GM21529 (cell line): ENCODE measurements at regions not wholly inside any gene's neighbourhood (a gene's known extent, or its start where the extent isn't known, plus 50 kb on each side); places are given as distances from the start of the nearest gene placed in this dataset.

Experiments
- ATAC-seq: cut with Tn5 transposase; IDR thresholded peaks from one replicate; pipeline ENCODE4 v1.9.1; 2021; ENCODE audit not compliant: unreplicated experiment

DNA sequence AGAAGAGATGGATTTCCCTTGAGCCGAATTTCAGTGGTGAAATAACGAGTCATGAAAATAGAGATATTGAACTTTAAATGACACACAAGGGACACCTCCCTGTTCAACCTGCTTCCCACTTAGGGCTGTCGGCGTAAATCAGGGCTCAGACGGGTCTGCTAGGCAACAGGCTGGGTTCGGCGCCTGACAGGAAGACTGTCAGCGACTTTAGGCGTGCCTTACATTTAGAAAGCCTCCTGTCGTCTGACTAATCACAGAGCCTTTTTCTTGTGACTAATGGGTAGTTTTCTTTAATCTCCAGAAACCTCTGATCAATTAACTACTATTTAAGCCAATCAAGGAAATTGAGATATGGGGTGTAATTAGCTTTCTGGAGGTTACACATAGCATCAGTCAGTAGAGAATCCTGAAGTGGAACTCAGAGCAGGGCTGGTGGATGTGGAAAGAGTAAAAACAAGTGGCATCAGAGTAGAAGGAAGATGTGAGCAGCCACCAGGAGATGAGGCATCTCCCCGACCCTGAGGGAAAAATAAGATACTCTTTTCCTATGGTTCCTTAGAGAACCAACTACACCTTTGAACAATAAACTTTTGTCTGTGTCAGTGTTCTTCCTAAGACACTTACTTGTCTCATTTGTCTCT, 86.2 kb upstream of the HS3ST1 start:
- ATAC-seq, result no peak

DNA sequence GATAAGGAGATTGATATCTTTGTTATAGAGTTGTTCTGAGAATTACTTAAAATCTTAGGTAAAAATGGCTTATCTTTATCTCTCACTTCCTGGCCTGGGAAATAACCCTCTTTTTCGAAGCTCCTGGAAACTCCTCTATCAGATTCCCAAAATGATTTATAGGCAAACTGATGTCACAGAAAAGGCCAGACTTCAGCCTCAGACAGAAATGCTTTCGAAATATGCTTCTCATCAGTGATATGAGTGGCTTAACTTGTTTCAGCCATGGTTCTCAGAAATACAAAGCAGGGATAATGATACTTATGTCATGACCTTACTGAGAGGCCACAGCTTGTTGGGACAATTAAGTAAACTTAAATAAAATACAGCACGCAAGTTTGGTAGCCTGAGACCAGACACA, 85.3 kb upstream of the HS3ST1 start:
- ATAC-seq, result no peak

DNA sequence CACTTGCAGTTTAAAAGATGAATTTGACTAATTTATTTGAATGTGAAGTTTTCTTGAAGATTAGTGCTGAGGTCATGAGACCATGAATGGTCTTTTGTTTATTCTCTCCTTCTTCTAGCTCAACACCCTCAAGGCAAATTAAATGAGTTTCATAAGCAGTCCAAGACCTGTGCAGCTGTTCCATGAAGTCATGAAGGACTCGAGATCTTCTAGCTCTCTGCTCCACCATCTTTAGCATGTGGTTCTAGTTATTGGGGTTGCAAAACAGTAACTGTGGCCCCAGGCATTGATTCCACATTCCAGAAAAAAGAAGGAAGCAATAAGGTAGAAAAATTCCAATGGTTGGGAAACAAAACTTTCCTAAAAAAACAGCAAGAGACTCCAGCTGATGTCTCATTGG, 84.2 kb upstream of the HS3ST1 start:
- no peak for ATAC-seq

DNA sequence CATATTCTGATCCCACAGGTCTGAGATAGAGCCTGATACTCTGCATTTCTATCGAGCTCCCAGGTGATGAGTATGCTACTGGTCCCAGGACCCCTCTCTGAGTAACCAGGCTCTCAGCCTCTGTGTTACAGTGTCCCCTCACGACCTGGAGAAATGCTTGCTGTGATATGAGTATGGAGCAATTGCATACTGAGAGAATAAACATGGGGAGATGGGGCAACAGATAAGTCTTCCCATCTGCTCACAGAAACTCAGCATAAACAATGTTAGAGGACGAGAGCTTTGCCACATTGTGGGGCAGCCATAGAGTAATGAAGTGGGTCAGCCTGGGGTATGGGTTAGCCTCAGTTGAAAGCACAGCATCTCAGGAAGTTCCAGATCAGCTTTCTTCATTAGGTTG, 82.6 kb upstream of the HS3ST1 start:
- no peak for ATAC-seq

DNA sequence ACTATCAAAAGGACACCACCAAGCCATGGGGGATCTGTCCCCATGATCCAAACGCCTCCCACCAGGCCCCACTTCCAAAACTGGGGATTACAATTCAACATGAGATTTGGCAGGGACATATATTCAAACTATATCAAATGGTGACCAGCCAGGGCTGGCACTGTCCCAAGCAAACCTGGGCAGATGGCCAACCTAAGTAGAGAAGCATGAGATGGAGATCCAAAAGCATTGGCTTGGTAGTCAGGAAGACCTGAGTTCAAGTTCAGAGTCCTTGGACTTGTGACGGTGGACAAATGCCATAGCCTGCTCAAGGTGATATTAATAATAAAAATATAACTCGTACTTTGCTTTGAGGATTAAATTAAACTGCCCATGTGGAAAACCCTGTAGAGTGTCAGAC, 79.2 kb upstream of the HS3ST1 start:
- no peak for ATAC-seq

DNA sequence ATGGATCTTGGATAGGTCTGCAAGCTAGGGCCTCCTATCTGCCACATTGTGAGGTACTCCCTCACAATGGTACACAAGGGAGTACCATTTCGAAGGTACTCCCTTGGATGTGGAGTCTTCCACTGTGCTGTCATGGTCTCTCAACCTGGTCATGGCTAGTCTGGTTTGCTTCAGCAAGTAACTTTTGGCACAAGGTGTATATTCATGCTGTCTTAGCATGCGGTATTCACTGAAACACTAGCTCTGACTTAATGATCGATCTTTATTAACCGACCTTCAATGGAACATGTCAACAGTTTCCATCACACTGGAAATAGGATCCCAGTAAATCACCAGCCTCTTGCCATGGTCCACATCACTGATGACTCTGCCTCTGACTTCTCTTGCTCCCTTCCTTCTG, 77.5 kb upstream of the HS3ST1 start:
- ATAC-seq, result no peak

DNA sequence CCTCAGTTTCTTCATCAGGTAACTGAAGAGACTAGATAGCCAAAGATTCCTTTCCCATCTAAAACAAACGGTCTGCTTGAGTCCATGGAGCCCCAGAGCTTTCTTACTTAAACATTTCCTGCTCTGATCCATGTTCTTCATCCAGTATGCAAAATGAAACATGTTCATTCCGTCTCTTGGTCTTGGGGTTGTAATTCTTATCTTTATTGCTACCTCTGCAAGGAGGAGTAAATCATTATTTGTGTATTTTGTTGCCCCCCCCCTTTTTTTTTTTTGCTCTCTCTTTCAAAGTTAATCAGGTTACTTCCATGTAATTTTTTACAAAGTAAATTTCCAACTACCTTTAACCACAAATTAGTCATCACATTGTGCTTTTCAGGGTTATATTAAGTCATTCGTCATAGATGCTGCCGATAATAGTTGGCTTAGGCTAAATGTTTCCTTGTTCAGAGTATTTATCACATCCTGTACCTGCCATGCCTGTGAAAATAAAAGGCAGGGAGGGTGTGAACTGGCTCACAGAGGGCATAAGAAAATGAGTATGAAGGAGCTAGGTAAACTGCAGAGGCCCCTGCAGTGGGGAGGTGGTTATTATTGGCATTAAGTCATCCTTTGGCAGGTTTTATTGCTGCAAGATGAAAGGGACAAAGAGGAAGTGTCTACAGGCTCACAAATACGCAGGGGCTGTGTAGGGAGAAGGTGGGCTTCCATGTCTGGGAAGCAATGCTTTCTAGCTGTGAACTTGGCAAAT, 76.7 kb upstream of the HS3ST1 start:
- ATAC-seq, result no peak

DNA sequence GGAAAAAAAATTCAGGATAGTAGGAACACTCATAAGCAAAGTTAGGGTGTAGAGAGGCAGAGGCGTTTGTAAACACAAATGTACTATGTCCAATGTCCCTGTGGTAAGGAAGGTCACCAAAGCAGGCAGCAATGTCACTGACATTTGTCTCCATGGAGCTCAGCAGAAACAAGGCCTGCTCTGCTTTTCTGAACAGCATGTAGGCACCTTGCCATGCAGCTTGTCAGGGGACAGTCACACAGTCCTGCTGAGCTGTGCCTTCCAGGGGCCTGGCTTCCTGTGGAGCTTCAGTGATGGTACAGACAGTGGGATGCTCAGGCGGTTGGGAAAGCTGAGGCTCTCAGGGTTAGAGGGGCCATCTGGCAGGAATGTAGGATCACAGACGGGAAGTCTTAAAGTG, 74.5 kb upstream of the HS3ST1 start:
- no peak for ATAC-seq

DNA sequence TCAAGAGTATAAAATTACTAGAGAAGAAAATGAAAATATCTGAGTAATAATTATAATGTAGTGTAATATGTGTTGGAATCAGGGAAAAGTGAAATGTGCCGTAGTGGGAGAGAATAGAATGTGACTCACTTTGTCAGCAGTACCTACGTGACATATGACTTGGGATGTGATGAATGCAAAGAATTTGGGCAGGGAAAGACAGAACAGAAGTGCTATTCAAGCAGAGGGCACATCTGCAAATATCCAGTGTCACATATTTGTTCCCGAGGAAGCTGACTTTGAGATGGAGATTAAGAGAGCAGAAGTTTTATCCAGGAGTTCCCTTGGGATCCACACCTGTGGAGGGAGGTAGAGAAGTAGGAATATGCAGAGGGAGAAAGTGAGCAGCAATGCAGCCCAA, 69.3 kb upstream of the HS3ST1 start:
- ATAC-seq, result no peak

DNA sequence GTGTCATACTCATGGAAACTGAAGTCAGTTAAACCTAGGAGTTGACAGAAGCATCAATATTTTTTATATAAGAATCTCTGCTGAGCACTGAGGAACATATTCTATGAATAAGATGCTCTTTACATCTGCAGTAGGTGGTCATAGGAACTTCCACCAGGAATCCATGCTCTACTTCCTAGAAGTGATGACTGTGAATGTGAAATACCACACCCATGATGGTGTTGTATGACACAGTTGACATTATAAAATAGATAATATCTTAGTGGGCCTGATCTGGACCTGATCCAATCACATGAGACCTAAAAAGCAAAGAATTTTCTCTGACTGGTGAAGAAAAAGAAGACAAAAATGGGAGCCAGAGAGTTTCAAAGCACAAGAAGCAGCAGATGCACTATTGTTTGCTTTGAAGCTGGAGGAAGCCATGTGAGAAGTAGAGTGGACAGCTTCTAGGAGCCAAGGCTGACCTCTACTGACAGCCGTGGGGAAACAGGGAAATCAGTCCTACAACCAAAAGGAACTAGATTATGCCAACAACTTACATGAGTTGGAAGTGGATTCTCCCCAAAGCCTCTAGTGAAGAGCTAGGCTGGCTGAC, 68.6 kb upstream of the HS3ST1 start:
- ATAC-seq, result no peak

DNA sequence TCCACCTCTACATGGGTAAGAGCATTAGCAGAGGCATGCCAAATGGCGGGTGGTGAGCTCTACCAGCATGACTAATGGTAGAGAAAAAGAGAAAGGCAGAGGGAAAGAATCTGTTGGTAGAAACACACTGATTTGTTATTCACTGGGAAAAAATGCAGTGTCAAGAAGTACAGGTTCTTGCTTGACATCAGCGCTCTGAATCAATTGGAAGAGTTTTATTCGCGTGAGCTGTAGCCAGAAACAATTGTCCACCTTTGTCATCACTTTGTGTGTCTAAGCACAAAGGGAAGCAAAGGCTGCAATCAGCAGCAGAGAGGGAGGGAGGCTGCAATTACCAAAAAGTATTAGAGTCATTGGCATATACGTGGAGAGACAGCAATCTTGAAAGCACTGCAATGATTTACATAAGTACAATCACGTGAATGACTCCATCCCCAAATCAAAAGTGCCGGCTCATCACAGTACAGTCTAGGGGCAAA, 67.7 kb upstream of the HS3ST1 start:
- no peak for ATAC-seq

DNA sequence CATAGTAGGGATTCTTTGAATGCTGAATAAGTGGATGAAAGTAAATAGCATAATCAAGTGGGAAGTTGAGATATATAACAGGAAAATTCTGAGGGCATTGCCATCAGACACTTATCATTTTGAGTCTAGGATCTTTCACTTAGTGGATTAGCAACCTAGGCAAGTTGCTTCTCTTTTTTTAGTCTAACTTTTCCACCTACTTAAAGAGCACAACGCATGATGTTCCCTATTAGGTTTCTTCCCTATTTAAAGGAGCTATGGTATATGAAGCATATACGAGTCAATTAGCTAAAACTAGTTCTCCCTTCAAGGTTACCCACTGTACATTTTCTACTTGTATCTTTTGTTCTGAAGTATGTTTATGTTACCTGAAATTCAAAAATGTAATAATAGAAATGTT, 67.1 kb upstream of the HS3ST1 start:
- no peak for ATAC-seq

DNA sequence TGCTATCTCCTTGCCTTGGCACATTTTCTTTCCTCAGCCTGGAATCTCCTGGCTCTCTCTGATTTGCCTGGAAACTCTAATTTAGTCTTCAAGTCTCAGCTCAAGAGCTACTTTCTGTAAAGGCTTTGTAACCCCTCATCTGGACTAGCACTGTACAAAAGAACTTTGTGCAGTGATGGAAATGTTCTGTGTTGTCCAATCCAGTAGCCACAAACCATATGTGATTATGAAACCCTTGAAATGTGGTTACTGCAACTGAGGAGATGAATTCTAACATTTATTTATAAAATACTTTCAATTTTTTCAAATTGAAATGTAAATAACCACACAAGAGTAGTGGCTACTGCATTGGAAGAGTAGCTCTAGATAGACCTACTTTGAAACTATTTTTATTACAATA, 66.6 kb upstream of the HS3ST1 start:
- no peak for ATAC-seq

DNA sequence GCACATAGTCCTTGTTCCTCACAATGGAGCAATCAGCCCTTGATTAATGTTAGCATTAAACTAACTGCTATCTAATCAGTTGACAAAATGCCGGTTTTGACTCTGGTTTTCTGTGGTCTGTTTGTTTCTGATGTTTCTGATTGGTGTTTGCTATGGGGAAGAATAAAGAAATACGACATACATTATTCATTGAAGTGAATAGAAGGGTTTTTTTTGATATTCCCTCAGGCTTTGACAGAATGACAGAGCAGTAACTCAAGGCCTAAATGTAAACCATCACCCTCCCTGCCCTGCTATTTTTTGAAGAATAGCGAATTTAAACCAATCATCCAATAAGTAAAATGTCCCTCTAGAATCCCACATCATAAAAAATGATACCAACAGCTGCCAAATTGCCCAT, 65.5 kb upstream of the HS3ST1 start:
- ATAC-seq, result no peak

DNA sequence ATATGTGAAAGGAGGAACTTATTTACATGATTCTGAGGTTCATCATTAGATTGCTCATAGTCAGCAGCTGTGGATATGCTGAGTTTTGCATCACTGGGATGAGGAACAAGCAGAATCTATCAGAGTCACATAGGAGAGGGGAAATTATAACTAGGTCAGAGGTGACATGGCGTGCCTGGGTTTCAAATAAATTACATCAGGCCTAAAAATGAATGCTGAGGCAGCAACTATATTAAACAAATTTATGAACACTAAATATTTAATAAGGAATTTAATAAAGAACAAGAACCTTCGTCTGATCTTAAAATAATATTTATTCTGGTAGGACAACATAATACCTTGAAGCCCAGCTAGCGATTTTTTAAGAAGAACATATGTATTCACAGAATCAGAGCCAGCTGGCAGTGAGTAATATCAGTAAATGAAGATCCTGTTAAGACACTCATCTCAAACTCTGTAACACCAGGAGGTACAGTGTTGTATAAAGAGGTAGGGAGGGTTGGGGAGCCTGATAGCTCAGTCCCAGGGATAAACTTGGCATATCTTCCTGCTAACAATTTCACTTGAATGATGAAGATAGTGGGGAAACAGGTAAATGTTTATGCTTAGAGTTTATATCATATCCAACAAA, 60.9 kb upstream of the HS3ST1 start:
- ATAC-seq, result peak; percentile 57

DNA sequence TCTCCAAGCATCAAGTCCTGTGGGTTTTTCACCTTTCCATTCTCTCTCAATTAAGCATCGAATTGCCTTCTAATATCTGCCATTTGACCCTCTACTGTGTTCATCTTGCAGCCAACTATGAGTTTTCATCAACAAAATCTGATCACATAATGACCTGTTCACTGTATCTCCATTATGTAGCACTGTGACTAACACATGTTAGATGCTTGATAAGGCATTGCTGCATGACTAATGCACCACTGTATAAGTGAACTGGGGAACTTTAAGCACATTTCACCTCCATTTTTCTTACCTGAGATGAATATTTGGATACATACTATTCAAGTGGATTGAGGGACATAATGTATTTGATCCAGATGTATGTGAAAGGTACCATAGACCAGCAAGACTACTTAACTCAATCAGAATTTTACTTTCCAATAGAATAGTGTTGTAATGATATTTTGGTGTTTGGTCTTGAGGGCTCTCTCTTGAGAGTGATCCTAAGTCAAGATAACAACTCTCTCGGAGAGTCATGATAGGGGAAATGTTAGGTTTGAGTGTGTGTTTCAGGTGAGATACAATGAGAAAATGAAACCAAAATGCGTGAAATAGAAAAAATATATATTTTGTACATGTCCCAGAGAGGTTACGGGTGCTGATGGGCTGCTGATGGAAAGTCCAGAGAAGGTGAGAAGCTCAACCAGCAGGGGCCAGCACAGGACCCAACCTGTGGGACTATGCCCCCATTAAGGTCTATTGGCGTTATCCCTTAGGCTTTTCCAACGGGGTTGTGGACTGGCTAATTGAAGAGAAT, 60.2 kb upstream of the HS3ST1 start:
- ATAC-seq, result no peak

DNA sequence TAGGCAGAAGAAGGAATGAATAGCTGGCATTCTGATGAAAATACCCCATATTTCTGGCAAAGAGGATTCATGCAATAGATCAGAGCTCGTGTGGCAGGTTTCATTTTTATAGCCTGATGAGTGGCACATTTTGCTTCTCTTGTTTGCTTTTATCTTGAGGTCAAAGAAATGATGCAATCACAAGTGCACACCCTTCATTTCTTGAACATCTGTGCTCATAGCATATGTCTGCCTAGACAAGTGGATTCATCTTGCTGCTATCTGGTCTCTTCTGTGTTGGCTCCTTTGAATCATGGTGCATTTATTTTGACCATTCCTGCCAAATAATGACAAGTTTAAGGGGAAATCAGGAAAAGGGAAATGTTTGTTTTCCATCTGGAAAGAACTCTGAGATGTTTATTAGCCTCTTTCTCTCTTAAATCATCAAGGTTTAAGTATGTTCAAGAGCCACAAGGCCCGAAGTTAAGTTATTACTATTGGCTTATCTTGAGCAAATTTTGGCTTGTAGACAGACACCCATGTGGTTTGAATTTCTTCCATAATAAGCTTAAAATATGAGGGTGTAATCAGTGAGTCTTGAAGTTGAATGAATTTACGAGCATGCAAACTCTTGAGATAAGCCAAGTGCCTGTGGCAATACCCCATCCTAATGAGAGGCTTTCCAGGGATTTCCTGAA, 59.3 kb upstream of the HS3ST1 start:
- ATAC-seq, result no peak

DNA sequence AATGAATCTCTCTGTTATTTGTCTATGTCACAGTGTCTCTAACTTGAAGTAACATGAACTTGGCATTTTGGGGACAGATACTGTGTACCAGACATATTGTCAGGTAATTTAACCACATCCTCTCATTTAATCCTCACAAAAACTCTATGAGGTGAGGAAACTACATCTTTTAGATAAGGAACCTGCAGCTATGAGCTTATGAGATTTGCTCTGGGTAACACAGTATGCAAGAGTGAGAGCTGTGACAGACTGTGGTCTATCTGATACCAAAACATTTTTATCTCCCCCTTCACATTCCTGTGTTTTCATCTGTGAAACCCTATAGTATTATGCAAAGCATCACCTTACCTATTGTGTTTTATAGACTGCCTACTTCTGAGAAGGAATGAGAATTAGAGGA, 58.4 kb upstream of the HS3ST1 start:
- no peak for ATAC-seq

DNA sequence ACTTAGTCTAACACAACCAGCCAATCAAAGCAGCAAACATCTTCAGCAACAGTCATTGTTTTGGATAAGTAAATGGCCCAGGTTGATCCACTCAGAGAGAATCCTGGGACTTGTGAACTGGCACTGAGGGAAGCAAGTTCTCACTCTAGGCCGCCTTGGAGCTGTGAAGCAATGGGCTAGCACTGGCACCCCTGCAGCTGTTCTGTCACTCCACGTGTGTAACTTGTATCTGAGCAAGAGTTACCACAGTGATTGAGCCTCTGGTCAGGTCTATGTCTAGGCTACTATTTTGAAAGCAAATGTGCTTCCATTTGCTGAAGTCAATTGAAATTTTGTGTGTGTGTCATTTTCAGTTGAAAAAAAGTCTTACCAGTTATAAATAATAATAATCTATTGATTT, 57.2 kb upstream of the HS3ST1 start:
- ATAC-seq, result no peak

DNA sequence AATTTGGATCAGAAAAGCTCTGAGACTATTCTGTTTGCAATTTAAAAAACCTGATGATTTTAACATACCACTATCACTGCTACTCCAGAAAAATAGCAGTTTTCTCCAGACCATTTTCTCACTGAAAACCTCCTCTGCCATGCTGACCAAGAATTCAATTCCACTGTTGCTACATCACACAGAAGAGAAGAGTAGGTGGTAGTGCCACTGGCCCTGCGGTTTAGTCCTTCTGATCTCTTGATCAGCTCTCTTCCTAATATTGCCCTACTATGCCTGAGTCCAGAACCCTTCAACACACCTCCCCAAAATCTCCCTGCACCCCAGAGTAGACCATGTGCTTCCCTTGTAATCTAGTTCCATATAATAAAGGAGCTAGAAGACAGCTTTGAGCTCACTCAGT, 55.8 kb upstream of the HS3ST1 start:
- ATAC-seq, result no peak

DNA sequence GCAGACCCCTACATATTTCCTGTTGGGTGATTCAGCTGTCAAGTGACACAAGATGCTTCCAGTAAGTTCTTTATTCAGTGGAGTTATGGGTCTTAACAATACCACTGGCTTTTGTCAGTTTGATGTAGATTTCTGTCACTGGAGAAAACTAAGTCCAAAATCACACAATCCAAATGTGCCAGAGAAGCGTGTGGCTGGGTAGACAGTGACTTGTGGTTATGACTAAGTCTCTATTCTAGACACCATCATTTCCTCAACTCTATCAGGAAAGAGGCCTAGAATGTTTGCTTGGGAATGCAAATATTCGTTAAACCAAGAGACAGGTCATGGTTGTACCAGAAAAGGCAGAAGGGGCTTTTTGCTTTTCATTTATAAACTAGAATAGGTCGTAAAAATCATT, 54.4 kb upstream of the HS3ST1 start:
- no peak for ATAC-seq
